ENCODE measurements at regions not wholly inside any gene's neighbourhood (a gene's known extent, or its start where the extent isn't known, plus 50 kb on each side); places are given as distances from the start of the nearest gene placed in this dataset.
"Not testable (repeated sequence)": the region's sequence is repeated elsewhere in the genome, so short reads cannot be mapped to it uniquely, and the experiment has no call there.

DNA sequence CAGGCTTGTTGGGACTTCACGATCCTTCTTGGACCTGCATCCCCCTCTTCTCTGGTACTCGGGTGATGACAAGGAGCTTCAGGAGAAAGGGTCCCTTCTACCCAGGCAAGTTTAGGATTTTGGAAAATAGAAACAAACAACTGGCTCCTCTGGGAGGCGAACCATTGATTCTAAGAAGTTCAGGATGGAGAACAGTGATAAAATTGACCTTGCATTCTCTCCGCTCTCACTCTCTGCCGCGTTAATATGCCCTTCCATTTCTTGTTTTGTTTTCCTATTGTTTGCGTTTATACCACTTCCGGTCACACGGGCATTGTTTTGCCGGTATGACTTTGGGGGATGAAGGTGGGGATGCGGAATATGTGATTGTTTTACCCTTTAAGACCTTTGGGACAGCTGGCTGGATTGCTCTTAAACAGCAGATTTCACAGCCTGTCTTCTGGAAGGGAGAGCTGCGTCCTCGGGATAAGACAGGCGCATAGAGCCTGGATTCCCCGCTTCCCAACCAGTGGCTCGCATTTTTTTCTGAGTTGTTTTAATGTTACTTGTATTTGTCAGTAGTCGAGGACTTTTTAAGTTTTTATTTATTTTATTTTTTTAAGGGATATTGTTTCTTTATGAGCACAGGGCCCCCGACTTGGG is 144.3 kb upstream of the ZNF184 start:
- DNase-seq = no peak

DNA sequence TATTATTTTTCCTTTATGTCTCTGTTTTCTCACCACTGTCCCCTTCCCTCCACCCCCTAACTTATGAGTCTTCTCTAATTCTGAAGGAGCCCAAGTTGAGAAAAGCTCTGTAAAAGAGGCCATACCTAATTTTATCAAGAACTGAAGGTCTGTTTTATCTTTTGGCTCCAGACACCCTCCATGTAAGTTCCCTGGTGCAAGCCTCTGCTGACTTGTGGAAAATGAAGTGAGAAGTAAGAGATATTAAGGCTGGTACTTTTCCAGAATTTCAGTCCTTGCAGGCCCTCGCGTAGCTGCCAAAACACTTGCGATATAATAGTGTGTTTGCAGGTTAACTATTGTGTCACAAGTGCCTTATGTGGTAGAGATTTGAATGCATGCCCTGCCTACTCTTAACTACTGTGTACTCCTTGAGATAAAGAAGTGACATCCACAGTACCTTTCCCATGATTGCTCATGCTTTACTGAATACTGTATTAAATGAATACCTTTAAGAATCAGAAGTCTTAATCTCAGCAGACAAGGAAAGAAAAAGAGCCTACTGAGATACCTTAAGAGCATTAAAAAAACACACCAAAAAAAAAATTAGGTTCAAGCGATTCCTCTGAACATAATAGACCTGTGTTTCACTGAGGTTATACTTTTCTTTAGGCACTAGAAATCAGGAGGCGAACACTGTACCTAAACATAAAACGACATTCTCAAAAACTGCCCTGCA is 143.6 kb upstream of the ZNF184 start:
- DNase-seq = no peak

DNA sequence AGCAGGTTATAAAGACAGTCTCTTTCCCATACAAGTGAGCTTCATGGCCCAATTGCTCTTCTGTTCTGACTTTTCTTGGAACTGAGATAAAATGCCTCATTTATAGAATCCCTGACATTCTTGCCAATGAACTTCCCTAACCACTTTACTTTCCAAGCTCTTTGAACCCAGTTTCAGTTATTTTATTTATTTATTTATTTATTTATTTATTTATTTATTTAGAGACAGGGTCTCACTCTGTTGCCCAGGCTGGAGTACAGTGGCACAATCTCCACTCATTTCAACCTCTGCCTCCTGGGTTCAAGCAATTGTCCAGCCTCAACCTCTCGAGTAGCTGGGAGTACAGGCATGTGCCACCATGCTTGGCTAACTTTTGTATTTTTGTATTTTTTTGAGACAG is 138.5 kb upstream of the ZNF184 start:
- no peak for DNase-seq

DNA sequence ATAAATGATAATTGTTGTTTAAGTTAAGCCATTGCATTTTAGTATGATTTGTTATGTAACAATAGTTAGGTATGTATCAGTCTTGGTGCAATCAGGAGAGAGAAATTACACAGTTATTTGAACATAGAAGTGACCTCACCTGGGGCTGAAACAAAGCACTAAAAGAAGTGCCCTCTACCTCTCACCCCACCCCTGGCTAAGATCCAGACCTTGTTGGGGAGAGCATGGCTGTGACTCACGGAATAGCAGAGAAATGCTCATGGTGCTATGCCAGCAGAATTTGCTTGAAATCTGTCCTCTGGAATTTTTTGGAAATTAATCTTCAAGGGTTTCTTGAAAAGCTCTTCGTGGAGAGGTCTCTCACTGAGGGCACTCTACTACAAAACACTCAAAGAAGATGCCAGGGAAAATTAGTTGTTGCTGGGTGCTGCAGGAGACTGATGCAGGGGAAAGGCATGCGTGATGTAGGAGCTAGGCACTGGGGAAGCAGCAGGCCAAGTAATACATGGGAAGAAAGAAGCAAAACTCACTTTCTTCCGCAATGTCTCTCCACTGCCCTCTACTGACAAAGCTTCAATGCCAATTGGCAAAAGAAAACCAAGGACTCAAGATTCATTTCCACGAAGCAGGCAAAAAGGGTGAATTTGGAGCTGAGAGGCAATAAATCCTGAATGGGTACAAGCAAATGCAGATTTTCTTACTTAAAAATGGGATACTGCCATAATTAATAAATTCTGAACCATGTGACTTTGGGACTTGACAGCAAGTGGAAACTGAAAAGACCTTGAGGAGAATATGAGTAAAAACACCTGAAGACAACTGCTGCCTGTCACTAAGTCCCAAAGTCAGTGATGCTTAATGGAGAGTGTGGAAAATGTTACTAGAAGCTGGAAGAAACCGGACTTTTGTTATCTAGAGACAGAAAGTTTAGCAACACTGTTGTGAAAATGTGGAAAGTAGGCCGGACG is 136.3 kb upstream of the ZNF184 start:
- no peak for DNase-seq

DNA sequence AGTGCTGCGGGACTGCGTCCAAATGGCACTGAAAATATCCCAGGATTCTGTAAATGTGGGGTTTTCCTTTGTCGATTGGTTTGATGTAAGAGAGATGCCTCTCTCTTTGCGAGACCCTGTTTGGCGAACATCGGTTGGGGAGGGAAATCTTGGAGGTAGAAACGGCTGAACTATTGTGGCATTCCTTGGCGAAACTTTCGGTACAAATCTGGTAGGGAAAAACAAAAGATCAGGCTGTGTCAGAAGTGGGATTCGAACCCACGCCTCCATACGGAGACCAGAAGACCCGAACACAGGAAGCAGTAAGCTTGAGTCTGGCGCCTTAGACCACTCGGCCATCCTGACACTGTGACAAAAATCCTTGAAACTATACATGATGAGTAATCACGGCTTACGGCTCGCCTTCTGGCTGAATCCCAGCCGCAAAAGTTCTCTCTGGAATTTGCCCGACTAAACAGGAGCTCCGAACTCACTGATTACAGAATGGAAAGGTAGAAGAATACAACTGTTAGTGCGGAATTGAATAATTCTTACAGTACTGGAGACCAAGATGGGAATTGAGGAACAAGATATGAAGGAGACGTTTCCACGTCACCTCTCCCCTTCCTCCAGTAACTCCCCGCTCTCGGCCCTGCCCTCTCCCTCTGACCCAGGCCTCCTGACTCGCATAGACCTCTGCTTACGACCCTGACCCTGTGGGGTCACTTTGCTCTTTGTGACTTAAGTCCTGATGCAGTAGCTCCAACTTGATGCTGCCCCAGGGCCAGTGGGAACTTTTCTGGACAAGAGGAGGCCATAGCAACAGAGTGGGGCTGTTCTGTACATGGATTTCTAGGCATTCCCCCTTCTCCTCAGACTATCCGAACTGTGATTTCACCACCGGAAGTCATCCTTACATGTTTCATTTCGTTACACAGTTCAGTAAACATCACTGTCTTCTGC is 132.8 kb upstream of the ZNF184 start:
- DNase-seq = no peak

DNA sequence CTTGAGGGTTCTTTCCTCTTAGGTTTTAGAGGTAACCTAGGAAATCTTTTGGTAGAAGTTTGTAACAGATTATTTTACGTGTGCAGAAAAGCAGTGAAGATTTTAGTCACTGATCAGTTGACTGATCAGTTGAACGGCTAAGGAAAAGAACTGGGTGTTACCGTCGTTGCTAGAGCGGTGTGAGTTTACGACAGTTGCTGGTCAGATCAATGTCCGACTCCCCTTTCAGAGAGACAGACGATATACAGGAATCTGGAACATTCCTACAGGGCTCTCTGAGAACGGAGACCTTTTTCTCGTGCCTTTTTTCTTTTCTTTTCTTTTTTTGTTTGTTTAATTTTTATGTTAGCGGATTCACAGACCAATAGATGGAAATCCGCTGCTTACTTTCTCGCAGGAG is 132.1 kb upstream of the ZNF184 start:
- no peak for DNase-seq

DNA sequence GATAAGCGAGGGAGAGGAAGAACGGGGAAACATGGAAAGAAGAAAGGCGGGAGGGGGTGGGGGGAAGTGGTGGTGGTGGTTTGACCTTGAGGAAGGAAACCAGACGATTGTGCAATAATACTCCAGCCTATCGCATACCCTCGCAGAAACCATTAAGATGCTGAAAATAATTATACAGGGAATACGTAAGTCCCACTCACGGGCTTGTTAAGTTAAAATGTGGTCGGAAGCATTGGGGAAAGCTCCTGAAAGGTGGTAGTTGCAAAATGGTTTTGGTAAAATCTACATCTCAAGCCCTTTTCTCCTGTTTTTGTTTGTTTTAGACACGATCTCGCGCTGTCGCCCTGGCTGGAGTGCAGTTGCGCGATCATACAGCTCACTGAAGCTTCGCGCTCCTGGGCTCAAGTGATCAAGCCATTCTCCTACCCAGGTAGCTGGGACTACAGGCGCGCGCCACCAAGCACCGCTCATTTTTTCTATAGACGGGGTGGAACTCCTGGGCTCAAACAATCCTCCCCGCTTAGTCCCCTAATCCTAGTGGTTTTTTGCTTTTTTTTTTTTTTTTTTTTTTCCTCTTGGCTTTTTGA is 128.9 kb upstream of the ZNF184 start:
- no peak for DNase-seq

DNA sequence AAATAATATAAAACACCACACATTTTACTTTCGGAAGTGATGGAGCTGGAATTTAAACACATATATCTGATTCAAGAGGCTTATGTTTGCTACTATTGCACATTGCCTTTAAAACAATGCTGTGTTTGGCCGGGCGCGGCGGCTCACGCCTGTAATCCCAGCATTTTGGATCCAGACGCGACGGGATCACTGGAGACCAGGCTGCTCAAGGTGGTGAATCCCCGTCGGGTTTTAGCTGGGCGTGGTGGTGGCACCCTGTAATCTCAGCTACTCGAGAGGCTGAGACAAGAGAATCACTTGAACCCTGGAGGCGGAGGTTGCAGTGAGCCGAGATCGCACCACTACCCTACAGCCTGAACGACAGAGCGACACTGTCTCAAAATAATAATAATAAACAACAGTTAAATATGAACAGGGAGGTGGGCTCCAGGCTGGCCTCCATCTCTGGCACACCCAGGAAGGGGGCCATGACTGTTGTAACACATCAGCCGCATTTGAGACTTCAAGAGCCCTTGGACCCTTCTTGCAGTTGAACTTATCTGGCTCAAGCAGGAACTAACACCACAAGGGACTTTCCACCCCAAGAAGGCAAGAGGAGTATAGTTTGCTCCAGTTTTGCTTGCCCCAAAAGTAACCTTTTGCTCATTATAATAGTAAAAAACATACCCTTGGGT is 127.1 kb upstream of the ZNF184 start:
- DNase-seq = no peak

DNA sequence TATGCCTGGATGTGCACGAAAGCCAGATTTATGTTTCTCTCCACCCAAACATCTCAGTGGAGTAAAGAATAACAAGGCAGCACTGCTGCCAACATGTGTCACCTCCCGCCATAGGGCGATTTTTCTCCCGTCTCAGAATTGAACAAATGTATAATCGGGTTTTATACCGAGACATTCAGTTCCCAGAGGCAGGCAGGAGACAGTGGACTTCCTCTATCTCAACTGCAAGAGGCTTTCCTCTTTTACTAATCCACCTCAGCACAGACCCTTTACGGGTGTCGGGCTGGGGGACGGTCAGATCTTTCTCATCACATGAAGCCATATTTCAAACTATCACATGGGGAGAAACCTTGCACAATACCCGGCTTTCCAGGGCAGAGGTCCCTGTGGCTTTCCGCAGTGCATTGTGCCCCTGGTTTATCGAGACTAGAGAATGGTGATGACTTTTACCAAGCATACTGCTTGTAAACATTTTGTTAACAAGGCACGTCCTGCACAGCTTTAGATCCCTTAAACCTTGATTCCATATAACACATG is 124.2 kb upstream of the ZNF184 start:
- not testable (repeated sequence) for DNase-seq

DNA sequence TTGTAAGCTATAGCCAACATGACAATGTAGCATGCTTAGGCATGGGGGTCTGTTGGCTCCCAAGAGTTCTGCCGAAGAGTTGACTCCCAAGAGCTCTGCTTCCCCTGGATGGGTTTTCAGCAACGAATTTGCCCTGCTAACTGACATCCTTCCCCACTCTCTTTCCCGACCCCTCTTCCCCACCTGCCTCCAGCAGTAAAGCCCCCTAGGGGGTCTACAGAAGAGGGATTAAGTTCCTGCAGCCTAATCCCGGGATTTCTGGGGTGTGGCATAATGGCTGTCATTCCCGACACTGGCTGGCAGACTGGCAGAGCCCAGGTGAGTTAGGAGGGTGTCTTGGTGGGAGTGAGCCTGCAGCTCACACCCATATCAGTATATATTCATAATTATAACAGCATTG is 121.0 kb upstream of the ZNF184 start:
- no peak for DNase-seq

DNA sequence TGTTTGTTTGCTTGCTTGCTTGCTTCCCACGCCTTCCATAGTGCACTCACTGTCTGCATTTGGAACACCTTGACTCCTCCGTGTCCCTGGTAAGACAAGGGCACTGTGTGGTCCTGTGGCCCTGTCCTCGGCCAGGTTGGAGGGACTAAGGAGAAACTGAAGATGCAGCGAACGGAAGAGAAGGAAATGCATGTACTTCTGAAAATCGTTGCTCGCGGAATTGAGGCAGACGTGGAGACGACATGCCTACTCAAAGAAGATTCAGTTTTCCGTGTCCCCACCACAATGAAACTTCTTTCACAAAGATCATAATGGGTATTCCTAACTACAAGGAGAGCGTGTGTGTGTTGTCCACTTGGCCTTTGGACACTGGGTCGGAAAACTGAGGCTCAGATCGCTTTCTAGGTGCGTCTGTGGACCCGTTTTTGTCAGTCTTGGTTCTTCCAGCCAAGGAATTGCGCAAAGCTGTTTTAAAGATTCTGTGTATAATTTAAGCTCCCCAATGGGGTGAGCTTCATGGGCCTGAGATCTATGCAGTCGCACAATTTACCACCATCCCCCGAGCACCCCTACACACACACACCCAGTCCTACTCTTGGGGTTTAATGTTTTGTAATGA is 120.4 kb upstream of the ZNF184 start:
- no peak for DNase-seq

DNA sequence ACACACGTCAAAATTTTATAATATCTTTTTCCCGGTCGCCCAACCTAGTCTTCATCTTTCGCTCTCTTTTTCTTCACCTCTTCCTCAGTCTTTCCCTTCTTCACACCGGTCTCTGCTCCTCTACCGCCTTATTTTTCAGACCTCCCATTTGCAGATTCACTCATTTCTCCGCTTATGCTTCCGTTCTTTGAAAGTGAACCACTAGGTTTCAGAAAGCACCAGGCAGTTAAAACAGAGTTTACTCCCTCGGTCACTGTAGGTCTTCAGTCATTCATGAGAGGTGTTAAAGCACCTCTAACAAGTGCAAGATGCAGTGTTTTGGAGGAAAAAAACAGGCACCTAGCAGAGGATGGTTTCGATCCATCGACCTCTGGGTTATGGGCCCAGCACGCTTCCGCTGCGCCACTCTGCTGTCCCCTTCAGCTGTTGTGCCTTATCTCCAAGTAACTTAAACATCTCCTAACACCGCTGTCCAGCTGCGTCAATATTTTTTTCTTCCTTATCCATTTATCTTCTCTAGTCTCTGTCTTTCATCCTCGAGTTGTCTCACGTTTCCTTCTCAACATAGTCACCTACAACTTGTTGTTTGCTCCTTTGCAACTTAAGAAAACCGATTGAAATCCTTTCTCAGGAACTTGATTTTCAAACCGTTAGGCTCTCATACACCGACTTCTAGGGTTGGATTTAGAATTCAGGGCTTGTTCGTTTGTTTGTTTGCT is 119.7 kb upstream of the ZNF184 start:
- no peak for DNase-seq

DNA sequence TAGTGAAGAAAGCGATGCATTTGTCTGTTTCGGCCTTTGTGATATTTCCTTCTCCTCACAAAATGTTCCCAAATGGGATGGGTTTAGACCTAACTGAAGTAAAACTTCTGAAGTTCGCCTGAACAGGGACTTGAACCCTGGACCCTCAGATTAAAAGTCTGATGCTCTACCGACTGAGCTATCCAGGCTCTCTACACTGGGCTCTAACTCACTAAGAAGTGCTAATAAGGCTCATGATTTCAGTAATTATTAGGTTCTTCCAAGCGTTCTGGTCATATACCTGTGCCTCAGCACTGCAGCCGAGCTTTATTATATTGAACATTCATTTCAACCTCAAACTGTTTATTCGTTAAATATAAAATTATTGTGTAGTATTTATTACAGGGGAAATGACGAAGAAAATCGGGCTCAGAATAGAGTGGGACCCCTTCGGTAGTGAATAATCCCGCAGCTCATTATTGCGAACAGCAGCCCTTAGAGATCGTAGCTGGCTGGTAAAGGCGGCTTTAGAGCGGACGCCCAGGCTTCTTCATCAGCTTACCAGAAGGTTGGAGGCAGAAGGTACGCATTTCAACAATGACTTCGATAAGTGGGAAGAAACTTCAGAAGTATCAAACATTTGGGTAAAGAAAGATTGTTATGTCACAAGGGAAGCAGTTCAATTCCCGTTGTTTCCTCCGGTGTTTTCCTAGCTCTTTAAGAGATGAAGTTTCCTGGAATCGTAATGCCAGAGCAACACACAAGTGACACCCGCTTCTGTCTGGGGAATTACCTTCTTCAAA is 119.0 kb upstream of the ZNF184 start:
- DNase-seq = no peak

DNA sequence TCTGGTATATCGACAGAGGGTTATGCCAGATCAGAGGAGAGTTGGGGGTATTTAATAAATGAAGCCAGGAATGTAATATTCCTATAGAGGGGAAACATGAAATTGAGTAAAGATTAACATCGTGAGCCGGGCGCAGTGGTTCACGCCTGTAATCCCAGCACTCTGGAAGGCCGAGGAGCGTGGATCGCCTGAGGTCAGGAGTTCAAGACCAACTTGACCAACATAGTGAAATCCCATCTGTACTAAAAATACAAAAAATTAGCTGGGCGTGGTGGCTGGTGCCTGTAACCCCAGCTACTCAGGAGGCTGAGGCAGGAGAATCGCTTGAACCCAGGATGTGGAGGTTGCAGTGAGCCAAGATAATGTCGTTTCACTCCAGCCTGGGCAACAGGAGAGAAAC is 112.4 kb upstream of the ZNF184 start:
- not testable (repeated sequence) for DNase-seq

DNA sequence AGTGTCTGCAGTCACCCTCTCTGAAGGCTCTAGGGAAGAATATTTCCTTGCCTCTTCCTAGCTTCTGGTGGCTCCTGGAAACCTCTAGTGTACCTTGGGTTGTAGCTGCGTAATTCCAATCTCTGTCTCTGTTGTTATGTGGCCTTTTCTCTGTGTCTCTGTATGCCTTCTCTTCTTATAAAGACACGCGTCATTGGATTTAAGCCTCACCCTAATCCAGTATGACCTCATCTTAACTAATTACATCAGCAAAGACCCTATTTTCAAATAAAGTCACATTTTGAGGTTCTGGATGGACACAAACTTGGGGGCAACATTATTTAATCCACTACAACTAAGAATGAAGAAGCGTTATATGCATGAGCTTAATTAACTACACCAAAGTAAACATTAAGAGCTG is 111.4 kb upstream of the ZNF184 start:
- DNase-seq = no peak

DNA sequence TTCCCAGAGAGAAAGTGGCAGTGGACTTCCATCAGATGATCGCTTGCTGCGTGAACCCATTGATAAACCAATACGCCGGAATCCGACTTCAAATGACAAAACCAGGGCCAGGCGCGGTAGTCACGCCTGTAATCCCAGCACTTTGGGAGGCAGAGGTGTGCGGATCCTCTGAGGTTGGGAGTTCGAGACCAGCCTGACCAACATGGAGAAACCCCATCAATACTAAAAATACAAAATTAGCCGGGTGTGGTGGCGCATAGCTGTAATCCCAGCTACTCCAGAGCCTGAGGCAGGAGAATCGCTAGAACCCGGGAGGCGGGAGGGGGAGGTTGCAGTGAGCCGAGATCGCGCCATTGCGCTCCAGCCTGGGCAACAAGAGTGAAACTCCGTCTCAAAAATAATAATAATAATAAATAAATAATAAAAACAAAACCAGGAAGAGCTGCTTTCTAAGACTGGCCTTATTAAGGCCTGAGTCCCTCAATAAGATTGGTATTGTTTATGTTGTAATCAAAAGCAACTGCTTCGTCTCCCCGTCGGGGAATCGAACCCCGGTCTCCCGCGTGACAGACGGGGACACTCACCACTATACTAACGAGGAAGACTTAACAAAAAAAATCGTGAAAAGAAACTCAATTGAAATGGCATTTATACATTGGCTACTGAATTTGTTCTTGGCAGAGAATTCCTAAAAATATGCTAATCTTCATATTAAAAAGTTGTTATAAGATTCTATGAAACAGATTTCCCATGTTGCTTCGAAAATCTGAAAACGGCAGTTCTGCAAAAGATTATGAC is 110.2 kb upstream of the ZNF184 start:
- DNase-seq = no peak

DNA sequence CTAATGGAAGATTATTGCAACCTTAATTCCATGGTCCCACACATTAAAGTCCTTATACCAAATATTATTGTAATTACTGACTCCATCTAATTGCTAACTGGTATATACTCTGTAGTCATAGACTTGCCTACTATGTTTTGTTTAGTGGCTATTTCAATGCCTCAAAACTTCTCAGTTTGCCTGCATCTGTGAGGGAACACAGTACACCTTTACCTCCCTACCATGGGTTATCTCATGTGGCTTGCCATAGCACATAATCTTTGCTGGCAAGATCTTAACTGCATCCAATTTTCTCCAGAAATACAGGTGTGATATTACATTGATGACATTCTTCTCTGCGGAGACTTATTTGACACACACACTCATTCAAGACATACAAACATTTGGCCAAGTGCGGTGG is 107.1 kb upstream of the ZNF184 start:
- no peak for DNase-seq

DNA sequence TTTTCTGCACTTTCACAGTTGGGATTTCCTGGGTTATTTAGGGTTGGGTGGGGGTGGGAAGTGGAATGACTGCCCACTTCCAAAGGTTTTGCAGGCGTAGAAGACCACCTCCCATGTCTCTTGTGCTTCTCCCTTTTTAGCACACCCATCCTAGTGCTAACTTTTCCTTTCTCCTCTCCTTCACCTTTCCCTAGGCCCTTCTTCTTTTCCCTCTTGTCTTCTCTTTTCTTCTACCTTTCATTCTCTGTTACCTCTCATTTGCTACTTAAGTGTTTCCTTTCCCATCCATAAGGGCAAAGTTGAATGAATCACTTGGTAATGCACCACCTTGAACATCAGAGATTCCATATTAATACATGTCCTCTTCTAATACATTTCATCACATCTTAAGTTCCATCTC is 105.0 kb upstream of the ZNF184 start:
- no peak for DNase-seq
